Loucy (cell line): ENCODE measurements at regions not wholly inside any gene's neighbourhood (a gene's known extent, or its start where the extent isn't known, plus 50 kb on each side); places are given as distances from the start of the nearest gene placed in this dataset.

Experiments used
- H2AFZ ChIP-seq: fragments of 200-600 bp; sonication (generic); 2 replicates; pipeline ENCODE4 v1.6.0; 2016; ENCODE audit warnings: antibody characterized with exemption, mild to moderate bottlenecking, low read length, moderate library complexity
- H3F3A ChIP-seq: fragments of 200-600 bp; 2 replicates; pipeline ENCODE4 v1.6.0; 2016; ENCODE audit warnings: antibody characterized with exemption, low read depth, mild to moderate bottlenecking
- H3K27me3 ChIP-seq: fragments of 200-600 bp; sonication (generic); 2 replicates; pipeline ENCODE4 v1.6.1; 2014; ENCODE audit warnings: low read length, mild to moderate bottlenecking; ENCODE audit not compliant: insufficient read depth, poor library complexity, severe bottlenecking
- H3K36me3 ChIP-seq: fragments of 200-600 bp; sonication (generic); 2 replicates; pipeline ENCODE4 v1.6.1; 2016; ENCODE audit warnings: low read length; ENCODE audit not compliant: insufficient read depth
- H3K4me1 ChIP-seq: fragments of 200-600 bp; sonication (generic); 2 replicates; pipeline ENCODE4 v1.5.1; 2014; ENCODE audit warnings: low read length, mild to moderate bottlenecking; ENCODE audit not compliant: insufficient read depth, poor library complexity, severe bottlenecking
- H3K4me2 ChIP-seq: fragments of 200-600 bp; sonication (generic); 2 replicates; pipeline ENCODE4 v1.6.0; 2014; ENCODE audit warnings: antibody characterized with exemption, low read length, low read depth, mild to moderate bottlenecking; ENCODE audit not compliant: poor library complexity, severe bottlenecking
- H3K4me3 ChIP-seq: fragments of 200-600 bp; sonication (generic); 2 replicates; pipeline ENCODE4 v1.5.1; 2014; ENCODE audit warnings: low read length, mild to moderate bottlenecking, mixed read lengths; ENCODE audit not compliant: poor library complexity, severe bottlenecking
- H3K79me2 ChIP-seq: fragments of 200-600 bp; sonication (generic); 2 replicates; pipeline ENCODE4 v1.6.1; 2014; ENCODE audit warnings: low read length; ENCODE audit not compliant: insufficient read depth
- H3K9ac ChIP-seq: fragments of 200-600 bp; sonication (generic); 2 replicates; pipeline ENCODE4 v1.6.0; 2014; ENCODE audit warnings: mild to moderate bottlenecking, low read depth, low read length, moderate library complexity; ENCODE audit not compliant: poor library complexity, severe bottlenecking
- H3K9me2 ChIP-seq: fragments of 200-600 bp; sonication (generic); replicated peaks from 2 replicates; pipeline ENCODE4 v1.6.1; 2016; ENCODE audit warnings: low read depth, low read length, mixed read lengths
- H3K9me3 ChIP-seq: fragments of 200-600 bp; sonication (generic); 2 replicates; pipeline ENCODE4 v1.6.1; 2014; ENCODE audit warnings: mild to moderate bottlenecking, antibody characterized with exemption, low read length, low read depth; ENCODE audit not compliant: insufficient read depth
- H4K20me1 ChIP-seq: fragments of 200-600 bp; sonication (generic); 2 replicates; pipeline ENCODE4 v1.6.0; 2014; ENCODE audit warnings: antibody characterized with exemption, low read length, mild to moderate bottlenecking; ENCODE audit not compliant: insufficient read depth, poor library complexity, severe bottlenecking
- CTCF ChIP-seq: fragments of 200-600 bp; sonication (generic); conservative IDR thresholded peaks from 2 replicates; pipeline ENCODE4 v1.5.1; 2014; ENCODE audit warnings: mild to moderate bottlenecking, antibody characterized with exemption, low read length
- EZH2phosphoT487 ChIP-seq: fragments of 200-600 bp; IDR thresholded peaks from 2 replicates; pipeline ENCODE4 v1.6.1; 2018; ENCODE audit warnings: antibody characterized with exemption, mild to moderate bottlenecking, moderate library complexity, borderline replicate concordance

GRCh38 chr6:4512051-4512471 is 264.1 kb upstream of the CDYL start:
- Histone ChIP-seq H3K36me3 (no peaks in the 10 kb centered on the region), H4K20me1 (no peaks in the 10 kb centered on the region), H2AFZ (no peak overlapping the region), H3K4me2 (no peak overlapping the region), H3K79me2 (no peaks in the 10 kb centered on the region), H3K9ac (no peak overlapping the region), H3K4me1 (no peaks in the 10 kb centered on the region), H3K9me2 (no peaks in the 10 kb centered on the region), H3F3A (no peaks in the 10 kb centered on the region), H3K4me3 (no peak overlapping the region), H3K9me3 (no peaks in the 10 kb centered on the region; the same call in 1 of the 2 replicates), H3K27me3 (no peaks in the 10 kb centered on the region)
- TF ChIP-seq CTCF, result no peak
- TF ChIP-seq EZH2phosphoT487, result no peak

DNA sequence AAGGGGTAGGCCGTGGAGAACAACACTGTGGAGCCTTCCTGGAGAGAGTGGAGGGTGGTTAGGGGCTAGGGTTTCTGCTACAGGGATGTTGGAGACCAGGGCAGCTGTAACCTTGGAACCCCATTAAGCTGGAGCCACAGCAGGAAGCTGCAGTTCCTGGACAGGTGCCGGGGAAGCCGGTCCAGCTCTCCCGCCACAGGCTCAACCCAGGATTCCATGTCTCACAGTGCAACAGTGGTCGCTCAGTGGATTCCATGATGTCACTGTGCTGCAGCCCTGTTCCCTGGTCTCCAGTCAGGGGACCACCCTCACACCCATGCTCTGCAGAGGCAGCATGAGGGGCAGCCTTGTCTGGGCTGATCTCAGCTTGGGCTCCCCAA is 264.6 kb upstream of the CDYL start:
- H3K79me2 ChIP-seq, result no peaks in the 10 kb centered on the region
- no peaks in the 10 kb centered on the region for H4K20me1 ChIP-seq
- no peaks in the 10 kb centered on the region for H3K4me1 ChIP-seq
- H2AFZ ChIP-seq, result no peak overlapping the region
- no peak overlapping the region for H3K4me3 ChIP-seq
- H3K27me3 ChIP-seq, result no peaks in the 10 kb centered on the region
- no peaks in the 10 kb centered on the region for H3K36me3 ChIP-seq
- TF ChIP-seq EZH2phosphoT487 (no peak), CTCF (no peak)
- no peak overlapping the region for H3K4me2 ChIP-seq
- H3F3A ChIP-seq, result no peaks in the 10 kb centered on the region
- no peaks in the 10 kb centered on the region; the same call in 1 of the 2 replicates for H3K9me3 ChIP-seq
- H3K9me2 ChIP-seq, result no peaks in the 10 kb centered on the region
- H3K9ac ChIP-seq, result no peak overlapping the region

DNA sequence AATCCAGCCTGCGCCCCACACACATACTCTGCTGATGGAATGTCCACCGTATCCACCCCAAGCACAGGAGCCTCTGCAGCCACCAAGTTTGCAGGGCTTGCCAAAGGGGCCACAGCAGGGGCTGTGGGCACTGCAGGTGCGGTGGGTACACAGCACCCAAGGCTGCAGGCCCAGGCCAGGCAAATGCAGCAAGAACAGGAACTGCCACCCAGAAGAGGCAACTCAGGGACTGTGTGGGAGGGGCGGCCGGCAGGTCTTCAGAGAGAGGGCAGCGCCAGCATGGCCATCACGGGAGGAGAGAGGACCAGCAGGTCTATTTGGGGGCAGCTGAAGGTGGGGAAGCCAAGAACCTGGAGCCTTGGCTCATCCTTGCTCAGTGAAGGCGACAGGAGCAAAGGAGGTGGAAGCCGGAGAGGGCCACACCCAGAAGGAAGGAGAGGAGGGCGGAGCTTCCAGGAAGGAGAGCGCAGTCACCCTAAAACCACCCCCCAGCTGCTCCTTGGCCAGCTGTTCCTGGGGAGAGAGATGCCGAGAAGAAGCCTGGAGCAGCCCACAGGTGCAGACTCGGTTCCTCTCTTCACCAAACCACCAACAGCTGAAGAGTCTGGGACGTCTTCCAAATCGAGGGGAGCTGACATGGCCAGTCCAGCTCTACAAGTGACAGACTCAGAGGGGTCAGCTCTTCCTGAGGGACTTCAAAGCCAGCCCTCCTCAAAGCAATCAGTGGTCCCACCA is 265.1 kb upstream of the CDYL start:
- no peaks in the 10 kb centered on the region for H3K27me3 ChIP-seq
- H3K4me1 ChIP-seq, result no peaks in the 10 kb centered on the region
- H3K9me2 ChIP-seq, result no peaks in the 10 kb centered on the region
- H3K4me3 ChIP-seq, result no peak overlapping the region
- no peaks in the 10 kb centered on the region for H3K79me2 ChIP-seq
- no peak overlapping the region for H2AFZ ChIP-seq
- H3K9me3 ChIP-seq, result no peaks in the 10 kb centered on the region; the same call in 1 of the 2 replicates
- no peak overlapping the region for H3K9ac ChIP-seq
- no peak overlapping the region for H3K4me2 ChIP-seq
- H4K20me1 ChIP-seq, result no peaks in the 10 kb centered on the region
- H3F3A ChIP-seq, result no peaks in the 10 kb centered on the region
- H3K36me3 ChIP-seq, result no peaks in the 10 kb centered on the region
- TF ChIP-seq CTCF (no peak), EZH2phosphoT487 (no peak)
